ENCODE measurements at regions not wholly inside any gene's neighbourhood (a gene's known extent, or its start where the extent isn't known, plus 50 kb on each side); places are given as distances from the start of the nearest gene placed in this dataset.

- Mint-ChIP-seq H3K9me3 (no peaks in the 10 kb centered on the region), H3K27me3 (ENCODE audit: insufficient read depth) (no peaks in the 10 kb centered on the region), H3K4me3 (no peak overlapping the region), H3K36me3 (ENCODE audit: low read depth) (no peaks in the 10 kb centered on the region), H3K27ac (no peak overlapping the region), H3K4me1 (peaks cover 7% of the 10 kb centered on the region)
- Histone ChIP-seq H3K36me3 (ENCODE audit: control insufficient read depth, insufficient read depth, low read length) (no peaks in the 10 kb centered on the region), H3K9me3 (ENCODE audit: control insufficient read depth, low read length) (no peaks in the 10 kb centered on the region), H3K4me3 (ENCODE audit: low read length) (no peak overlapping the region), H3K27me3 (ENCODE audit: control insufficient read depth, insufficient read depth, low read length, poor library complexity, severe bottlenecking) (no peaks in the 10 kb centered on the region), H3K27ac (ENCODE audit: low read depth, low read length) (no peak overlapping the region), H3K9ac (ENCODE audit: extremely low read depth, low read length, poor library complexity, severe bottlenecking) (no peak overlapping the region), H3K4me1 (ENCODE audit: control insufficient read depth, insufficient read depth, low read length) (no peaks in the 10 kb centered on the region)
- no peak for TF ChIP-seq CTCF (conservative IDR thresholded peaks at IDR 0.05)
- no peak for DNase-seq
- 97 to 100% methylated on average over 5 to 7 of the region's 7 CpGs for WGBS, 2 experiments (ENCODE audit: insufficient coverage in 1 of 2, insufficient read length in 1 of 2)
These were observed 390.9 kb upstream of the SASH1 start for GRCh38 chr6:147951726-147952125.

- no peak overlapping the region for H3K27ac Mint-ChIP-seq
- no peaks in the 10 kb centered on the region for H3K4me1 Mint-ChIP-seq
- H3K27me3 Mint-ChIP-seq (ENCODE audit: insufficient read depth) = no peaks in the 10 kb centered on the region
- Histone ChIP-seq H3K36me3 (ENCODE audit: control insufficient read depth, insufficient read depth, low read length) (no peaks in the 10 kb centered on the region), H3K4me3 (ENCODE audit: low read length) (no peak overlapping the region), H3K9me3 (ENCODE audit: control insufficient read depth, low read length) (no peaks in the 10 kb centered on the region), H3K27me3 (ENCODE audit: control insufficient read depth, insufficient read depth, low read length, poor library complexity, severe bottlenecking) (no peaks in the 10 kb centered on the region), H3K9ac (ENCODE audit: extremely low read depth, low read length, poor library complexity, severe bottlenecking) (no peak overlapping the region), H3K27ac (ENCODE audit: low read depth, low read length) (no peak overlapping the region), H3K4me1 (ENCODE audit: control insufficient read depth, insufficient read depth, low read length) (no peaks in the 10 kb centered on the region)
- TF ChIP-seq CTCF (conservative IDR thresholded peaks at IDR 0.05) = no peak
- DNase-seq = no peak
- H3K36me3 Mint-ChIP-seq (ENCODE audit: low read depth) = no peaks in the 10 kb centered on the region
- no peaks in the 10 kb centered on the region for H3K9me3 Mint-ChIP-seq
- 91 to 100% methylated on average over 2 to 3 of the region's 3 CpGs for WGBS, 2 experiments (ENCODE audit: insufficient coverage in 1 of 2, insufficient read length in 1 of 2)
- H3K4me3 Mint-ChIP-seq = no peak overlapping the region
These were observed 387.7 kb upstream of the SASH1 start for GRCh38 chr6:147954938-147955337.

GRCh38 chr6:147958683-147959082 lies 384.0 kb upstream of the SASH1 start:
- Histone ChIP-seq H3K27ac (ENCODE audit: low read depth, low read length) (no peak overlapping the region), H3K27me3 (ENCODE audit: control insufficient read depth, insufficient read depth, low read length, poor library complexity, severe bottlenecking) (no peaks in the 10 kb centered on the region), H3K4me3 (ENCODE audit: low read length) (no peak overlapping the region), H3K36me3 (ENCODE audit: control insufficient read depth, insufficient read depth, low read length) (no peaks in the 10 kb centered on the region), H3K9ac (ENCODE audit: extremely low read depth, low read length, poor library complexity, severe bottlenecking) (no peak overlapping the region), H3K4me1 (ENCODE audit: control insufficient read depth, insufficient read depth, low read length) (no peaks in the 10 kb centered on the region), H3K9me3 (ENCODE audit: control insufficient read depth, low read length) (no peaks in the 10 kb centered on the region)
- no peaks in the 10 kb centered on the region for H3K27me3 Mint-ChIP-seq (ENCODE audit: insufficient read depth)
- DNase-seq = no peak
- H3K4me1 Mint-ChIP-seq = no peaks in the 10 kb centered on the region
- no peak for TF ChIP-seq CTCF (conservative IDR thresholded peaks at IDR 0.05)
- WGBS, 2 experiments (ENCODE audit: insufficient coverage in 1 of 2, insufficient read length in 1 of 2) = 94 to 100% methylated on average over 2 of the region's 2 CpGs
- no peak overlapping the region for H3K4me3 Mint-ChIP-seq
- H3K9me3 Mint-ChIP-seq = no peaks in the 10 kb centered on the region
- H3K36me3 Mint-ChIP-seq (ENCODE audit: low read depth) = no peaks in the 10 kb centered on the region
- H3K27ac Mint-ChIP-seq = no peak overlapping the region

All from endodermal cell (in vitro differentiated cells).